Testis (tissue), 2 donors: ENCODE measurements at regions not wholly inside any gene's neighbourhood (a gene's known extent, or its start where the extent isn't known, plus 50 kb on each side); places are given as distances from the start of the nearest gene placed in this dataset.

Source experiments
- DNase-seq: peaks from one replicate; pipeline ENCODE4 v3.0.0-alpha.2; 2019
- H3K27ac ChIP-seq, 2 donors: fragments of 200-600 bp; sonication (generic); one replicate each; pipeline ENCODE4 v1.5.1; 2019
- H3K27me3 ChIP-seq: fragments of 200-600 bp; sonication (generic); one replicate; pipeline ENCODE4 v1.5.1; 2019
- H3K36me3 ChIP-seq: fragments of 200-600 bp; sonication (generic); one replicate; pipeline ENCODE4 v1.5.1; 2017; ENCODE audit warnings: low read depth; ENCODE audit errors: missing control alignments
- H3K4me1 ChIP-seq: fragments of 200-600 bp; sonication (generic); one replicate; pipeline ENCODE4 v1.5.1; 2019
- H3K4me3 ChIP-seq, 2 donors: fragments of 200-600 bp; sonication (generic); one replicate each; pipeline ENCODE4 v1.5.1; 2017 to 2019
- H3K9me3 ChIP-seq: fragments of 200-600 bp; sonication (generic); one replicate; pipeline ENCODE4 v1.5.1; 2017
- CTCF ChIP-seq, 3 experiments: fragments of 450-650 bp in 2 of 3; fragments of 200-600 bp in 1 of 3; sonication (generic) in 1 of 3; IDR thresholded peaks; one replicate each; pipeline ENCODE4 v1.5.1; 2016 to 2019; ENCODE audit warnings: antibody characterized with exemption in 3 of 3, mild to moderate bottlenecking in 2 of 3, moderate library complexity in 1 of 3
- POLR2A ChIP-seq: fragments of 450-650 bp; IDR thresholded peaks from one replicate; pipeline ENCODE4 v1.6.1; 2017; ENCODE audit warnings: antibody characterized with exemption, mild to moderate bottlenecking, moderate library complexity
- WGBS, 2 donors: methylation state at CpG; one replicate each; pipeline ENCODE4 v1.1.5; 2018; 5-methylcytosine and 5-hydroxymethylcytosine counted together
- intact Hi-C: fragments of 100-400 bp; cut with DNase I; formaldehyde crosslinking; loops from one replicate; pipeline ENCODE4 v1.15.1; 2023; ENCODE audit warnings: low total_unique reads

DNA sequence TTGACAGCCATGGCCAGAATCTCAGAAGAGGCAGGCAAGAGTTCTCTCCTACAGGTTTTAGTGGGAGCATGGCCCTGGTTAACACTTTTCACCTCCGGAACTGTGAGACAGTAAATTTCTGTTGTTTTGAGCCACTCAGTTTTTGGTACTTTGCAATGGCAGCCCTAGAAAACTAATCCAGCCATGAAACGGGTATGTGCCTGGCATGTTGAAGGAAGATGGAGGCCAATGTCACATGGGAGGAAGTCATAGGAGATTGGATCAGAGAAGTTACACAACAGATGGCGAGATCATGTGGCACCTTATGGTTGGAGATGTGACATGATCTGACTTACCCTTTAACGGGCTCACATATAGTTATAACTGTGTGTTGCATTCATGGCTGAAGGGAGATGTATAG is 63.2 kb upstream of the EED start:
- TF ChIP-seq POLR2A, result no peak
- no peak for TF ChIP-seq CTCF (IDR thresholded peaks at IDR 0.05)
- DNase-seq, result no peak
- Histone ChIP-seq H3K9me3 (no peaks in the 10 kb centered on the region), H3K27me3 (no peaks in the 10 kb centered on the region), H3K4me1 (no peaks in the 10 kb centered on the region), H3K27ac (no peak overlapping the region), H3K4me3 (no peak overlapping the region), H3K36me3 (no peaks in the 10 kb centered on the region)
- WGBS, 2 donors, result 77 to 92% methylated on average over 4 of the region's 4 CpGs
- intact Hi-C loops, result no loop called here

GRCh38 chr11:86180851-86181250 is 63.7 kb upstream of the EED start:
- DNase-seq, result no peak
- H3K4me1 ChIP-seq, result no peaks in the 10 kb centered on the region
- intact Hi-C loops, result no loop called here
- 88 to 91% methylated on average over 4 of the region's 4 CpGs for WGBS, 2 donors
- H3K27ac ChIP-seq, result no peak overlapping the region
- no peak overlapping the region for H3K4me3 ChIP-seq
- H3K27me3 ChIP-seq, result no peaks in the 10 kb centered on the region
- no peaks in the 10 kb centered on the region for H3K36me3 ChIP-seq
- TF ChIP-seq CTCF (IDR thresholded peaks at IDR 0.05) (no peak), POLR2A (no peak)
- H3K9me3 ChIP-seq, result no peaks in the 10 kb centered on the region

GRCh38 chr11:86180423-86180822 is 64.1 kb upstream of the EED start:
- H3K27ac ChIP-seq, result no peak overlapping the region
- intact Hi-C loops, result no loop called here
- H3K36me3 ChIP-seq, result no peaks in the 10 kb centered on the region
- H3K4me3 ChIP-seq, result no peak overlapping the region
- no peaks in the 10 kb centered on the region for H3K9me3 ChIP-seq
- TF ChIP-seq POLR2A (no peak), CTCF (IDR thresholded peaks at IDR 0.05) (no peak)
- no peaks in the 10 kb centered on the region for H3K27me3 ChIP-seq
- DNase-seq, result no peak
- no peaks in the 10 kb centered on the region for H3K4me1 ChIP-seq
- 84 to 88% methylated on average over 6 of the region's 6 CpGs for WGBS, 2 donors

- 55 to 65% methylated on average over 4 to 5 of the region's 5 CpGs for WGBS, 2 donors
- Histone ChIP-seq H3K4me3 (no peak overlapping the region), H3K4me1 (peaks cover 1% of the 10 kb centered on the region), H3K27me3 (no peaks in the 10 kb centered on the region), H3K9me3 (no peaks in the 10 kb centered on the region), H3K27ac (no peak overlapping the region), H3K36me3 (no peaks in the 10 kb centered on the region)
- TF ChIP-seq CTCF (IDR thresholded peaks at IDR 0.05), result no peak
- TF ChIP-seq POLR2A, result no peak
- intact Hi-C loops, result no loop called here
- DNase-seq, result no peak
Measured at GRCh38 chr11:86179646-86180064, 64.9 kb upstream of the EED start.

DNA sequence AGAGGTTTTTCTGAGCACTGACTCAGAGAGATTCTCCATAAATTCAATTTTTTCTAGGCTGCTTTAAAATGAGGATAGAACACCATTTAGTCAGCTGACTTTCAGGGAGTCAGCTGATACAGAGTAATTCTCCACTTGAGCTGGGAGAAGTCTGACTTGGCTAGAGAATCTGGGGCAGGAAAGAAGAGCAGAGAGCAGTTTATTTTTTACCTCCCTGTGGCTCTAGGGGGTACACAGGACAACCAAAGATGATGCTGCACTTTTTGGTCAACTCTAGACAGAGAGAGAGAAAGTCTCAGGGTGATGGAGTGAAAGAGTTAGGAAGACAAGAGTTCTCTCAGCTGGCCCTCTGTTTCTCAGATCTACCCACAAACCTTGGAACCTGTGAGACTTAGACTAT is 67.3 kb upstream of the EED start:
- Histone ChIP-seq H3K27me3 (no peaks in the 10 kb centered on the region), H3K4me1 (peaks cover 6% of the 10 kb centered on the region), H3K4me3 (no peak overlapping the region), H3K27ac (no peak overlapping the region), H3K36me3 (no peaks in the 10 kb centered on the region), H3K9me3 (no peaks in the 10 kb centered on the region)
- intact Hi-C loops, result no loop called here
- no peak for DNase-seq
- TF ChIP-seq POLR2A, result no peak
- no peak for TF ChIP-seq CTCF (IDR thresholded peaks at IDR 0.05)
